Stimulated activated CD4-positive, alpha-beta T cell treated with anti-CD3 and anti-CD28 coated beads, Interleukin-12 subunit alpha, Interleukin-12 subunit beta, amount 100 ng/mL, for 24 hours (primary cell): ENCODE measurements at regions not wholly inside any gene's neighbourhood (a gene's known extent, or its start where the extent isn't known, plus 50 kb on each side); places are given as distances from the start of the nearest gene placed in this dataset.

Experiments
- DNase-seq, 2 experiments: peaks; one replicate each; pipeline ENCODE4 v3.0.0-alpha.2; 2020; ENCODE audit warnings: low read depth in 2 of 2

- no peak for DNase-seq
These were observed 252.3 kb upstream of the SASH1 start for GRCh38 chr6:148090326-148090725.

- no peak for DNase-seq
These were observed 251.2 kb upstream of the SASH1 start for GRCh38 chr6:148091394-148091793.

- no peak for DNase-seq
These were observed 239.2 kb upstream of the SASH1 start for GRCh38 chr6:148103436-148103835.

DNA sequence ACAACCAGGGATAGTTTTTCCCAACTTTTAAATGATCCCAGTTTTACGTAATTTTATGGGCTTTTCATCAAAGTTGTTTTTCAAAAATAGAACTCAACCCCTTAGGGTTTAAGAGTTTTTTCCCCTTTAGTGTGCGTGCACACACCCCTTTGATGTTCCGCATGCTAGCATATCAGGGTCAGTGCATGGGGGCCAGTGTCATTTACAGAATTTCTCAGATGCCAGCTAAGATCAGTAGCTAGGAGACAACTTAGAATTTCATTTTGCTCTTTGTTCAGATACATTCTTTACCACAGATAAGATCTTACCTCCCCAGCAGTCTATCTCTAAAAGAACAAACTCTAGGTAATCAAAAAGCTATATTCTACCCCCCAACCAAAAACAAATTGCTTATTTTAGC lies 238.5 kb upstream of the SASH1 start:
- no peak for DNase-seq

GRCh38 chr6:148105695-148106094 lies 236.9 kb upstream of the SASH1 start:
- no peak for DNase-seq

GRCh38 chr6:148107911-148108310 lies 234.7 kb upstream of the SASH1 start:
- no peak for DNase-seq

GRCh38 chr6:148109732-148110131 lies 232.9 kb upstream of the SASH1 start:
- no peak for DNase-seq

- no peak for DNase-seq
These were observed 231.7 kb upstream of the SASH1 start for GRCh38 chr6:148110925-148111324.

DNA sequence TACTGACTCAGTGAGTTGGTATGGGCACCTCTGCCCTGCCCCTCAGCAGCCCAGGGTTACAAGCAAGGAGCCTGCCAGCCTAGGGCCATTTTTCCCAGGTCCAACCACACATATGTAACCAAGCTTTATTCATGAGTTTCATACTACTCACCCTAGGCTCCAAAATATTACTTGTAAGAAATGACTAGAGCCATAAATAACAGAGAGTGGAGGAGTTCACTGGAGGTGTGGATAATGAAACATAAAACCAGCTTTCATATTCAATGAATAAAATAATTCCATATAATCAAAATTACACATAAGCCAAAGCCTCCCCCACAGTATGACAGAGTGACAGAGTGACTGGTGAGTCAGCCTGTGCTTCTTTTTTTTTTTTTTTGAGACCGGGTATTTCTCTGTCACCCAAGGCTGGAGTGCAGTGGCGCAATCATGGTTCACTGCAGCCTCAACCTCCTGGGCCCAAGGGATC lies 229.8 kb upstream of the SASH1 start:
- no peak for DNase-seq

GRCh38 chr6:148116001-148116400 lies 226.6 kb upstream of the SASH1 start:
- DNase-seq: no peak

DNA sequence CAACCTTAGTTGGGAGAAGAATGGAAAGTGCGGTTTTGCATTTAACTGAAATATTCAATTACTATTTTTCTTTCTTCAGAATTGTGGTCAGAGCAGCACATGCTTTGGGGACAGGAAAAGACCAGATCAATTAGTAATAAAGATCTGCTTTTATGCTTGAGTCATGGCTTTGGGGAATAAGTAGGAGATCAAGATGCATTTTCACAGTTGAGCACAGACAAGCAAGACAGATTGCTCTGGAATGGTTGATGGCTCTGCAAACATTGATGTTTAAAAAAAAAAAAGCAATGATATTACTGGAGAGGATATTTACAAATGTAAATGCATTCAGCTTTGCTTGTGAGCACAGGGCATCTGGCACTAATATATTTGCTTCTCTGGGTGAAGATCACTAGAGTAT lies 224.4 kb upstream of the SASH1 start:
- no peak for DNase-seq

DNA sequence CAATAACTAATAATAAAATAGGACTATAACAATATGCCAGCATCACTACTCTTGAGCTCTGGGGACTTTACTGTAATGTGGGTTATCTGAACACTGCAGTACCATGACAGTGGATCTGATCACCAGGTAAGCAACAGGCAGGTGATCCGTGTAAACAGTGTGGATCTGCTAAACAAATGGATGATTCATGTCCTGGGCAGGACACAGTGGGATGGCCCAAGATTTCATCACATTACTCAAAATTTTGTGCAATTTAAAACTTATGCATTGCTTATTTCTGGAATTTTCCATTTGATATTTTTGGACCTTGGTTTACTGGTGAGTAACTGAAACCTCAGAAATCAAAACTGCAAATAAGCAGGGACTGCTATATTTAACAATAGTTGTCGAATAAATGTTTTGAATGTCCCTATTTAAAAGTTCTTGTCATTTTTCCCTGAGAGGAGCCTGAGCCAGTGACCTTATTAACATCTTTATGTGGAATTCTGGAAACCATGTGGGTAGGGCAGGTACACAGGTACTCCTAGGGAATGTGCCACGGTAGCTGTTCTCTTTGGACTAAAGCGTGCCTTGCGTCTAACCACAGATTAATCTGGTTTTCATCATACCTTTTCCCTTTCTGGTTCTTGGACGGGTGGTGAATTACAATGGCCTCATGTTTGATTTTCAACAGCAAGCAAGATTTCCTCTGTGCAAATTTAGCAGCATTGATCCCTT lies 214.5 kb upstream of the SASH1 start:
- no peak for DNase-seq

DNA sequence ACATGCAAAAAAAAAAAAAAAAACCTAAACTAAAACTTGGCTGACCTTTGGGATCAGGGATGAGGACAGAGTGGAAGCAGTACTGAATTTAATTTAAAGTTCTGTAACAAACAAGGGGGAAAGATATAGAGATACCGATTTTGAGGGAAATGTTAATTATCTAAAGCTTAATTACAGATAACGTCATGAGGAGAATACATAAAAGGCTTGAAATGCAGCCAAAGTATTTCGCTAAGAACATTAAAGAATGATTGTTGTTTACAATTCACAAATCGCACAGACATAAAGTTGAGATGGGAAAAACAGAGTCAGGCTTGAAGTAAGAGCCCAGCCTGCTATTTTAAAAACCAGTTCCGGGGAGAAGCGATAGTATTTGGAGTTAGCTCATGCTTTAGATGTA lies 208.0 kb upstream of the SASH1 start:
- DNase-seq: no peak

GRCh38 chr6:148136586-148136985 lies 206.1 kb upstream of the SASH1 start:
- DNase-seq: no peak

GRCh38 chr6:148137652-148138051 lies 205.0 kb upstream of the SASH1 start:
- DNase-seq: no peak

- DNase-seq: no peak
These were observed 204.1 kb upstream of the SASH1 start for GRCh38 chr6:148138573-148138972.

- DNase-seq: no peak
These were observed 201.7 kb upstream of the SASH1 start for GRCh38 chr6:148140772-148141557.

DNA sequence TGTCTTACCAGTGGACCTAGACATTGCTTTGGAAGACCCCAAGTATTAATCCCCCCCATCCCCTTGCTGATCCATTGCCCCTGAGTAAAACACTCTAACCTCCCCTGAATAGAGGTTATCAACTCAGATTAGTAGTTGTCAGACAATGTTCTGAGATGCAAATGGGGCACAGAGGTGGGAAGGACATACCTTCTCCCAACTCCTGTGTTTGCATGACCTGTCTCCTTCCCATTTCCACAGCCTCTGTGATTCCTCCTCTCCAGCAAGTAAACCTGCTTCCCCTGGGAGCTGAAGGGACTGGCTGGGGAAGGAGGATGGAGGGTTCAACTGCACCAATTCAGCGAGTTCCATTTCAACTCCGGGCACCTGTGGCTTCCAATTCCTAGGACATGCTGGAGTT lies 199.8 kb upstream of the SASH1 start:
- DNase-seq: no peak

DNA sequence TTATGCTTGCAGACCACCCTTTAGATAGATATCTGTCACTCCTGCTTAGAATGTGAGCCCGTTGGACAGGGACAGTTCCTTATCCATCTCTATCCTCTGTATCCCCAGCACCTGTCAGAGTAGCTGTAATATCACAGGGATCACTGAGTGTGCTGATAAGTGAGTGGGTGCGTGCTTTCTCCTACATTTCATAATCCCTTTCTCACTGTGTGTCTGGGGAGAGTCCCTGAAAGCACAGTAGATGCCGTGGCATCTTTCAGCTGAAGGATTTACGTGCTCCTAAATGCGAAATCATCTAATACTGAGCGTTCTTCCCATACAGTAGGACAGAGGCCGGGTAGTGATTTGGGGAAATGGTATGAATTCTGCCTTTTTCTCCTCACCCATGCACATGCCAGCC lies 198.9 kb upstream of the SASH1 start:
- DNase-seq: no peak

- peak; percentile 37 to 67 for DNase-seq
These were observed 197.6 kb upstream of the SASH1 start for GRCh38 chr6:148144917-148145521.

DNA sequence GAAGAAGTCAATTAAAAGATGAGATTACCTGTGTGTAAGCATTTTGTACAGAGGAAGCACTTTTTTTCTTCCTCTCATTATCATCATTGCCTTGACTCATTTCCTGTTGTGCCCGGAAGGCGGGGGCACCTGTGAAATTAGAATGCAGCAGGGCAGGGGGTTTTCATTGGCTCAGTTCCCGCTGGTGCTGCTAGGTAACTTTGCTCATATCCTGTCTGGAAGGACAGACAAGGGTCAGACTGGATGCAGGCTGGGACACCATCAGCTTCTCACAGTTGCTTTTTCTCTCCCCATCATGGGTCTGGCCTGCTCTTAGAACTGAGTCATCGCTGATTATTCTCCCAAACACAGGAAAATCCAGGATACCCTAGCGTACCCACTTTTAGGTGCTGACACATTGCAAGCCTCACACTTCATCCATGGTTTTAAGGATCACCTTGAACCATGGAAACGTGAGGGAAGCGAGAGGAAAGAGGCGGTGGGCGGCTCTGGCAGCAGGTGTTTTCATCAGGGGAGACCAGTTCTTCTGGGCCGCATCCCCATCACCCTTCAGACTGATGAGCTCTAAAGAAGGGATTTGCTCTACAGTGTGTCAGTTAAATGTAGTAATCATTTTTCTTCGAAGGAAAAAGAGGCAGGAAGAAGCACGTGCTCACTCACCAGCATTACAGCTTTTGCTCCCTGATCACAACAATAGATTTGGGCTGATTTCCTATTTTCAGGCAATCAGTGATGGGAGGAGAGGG lies 195.7 kb upstream of the SASH1 start:
- peak; percentile 19 to 42 for DNase-seq

DNA sequence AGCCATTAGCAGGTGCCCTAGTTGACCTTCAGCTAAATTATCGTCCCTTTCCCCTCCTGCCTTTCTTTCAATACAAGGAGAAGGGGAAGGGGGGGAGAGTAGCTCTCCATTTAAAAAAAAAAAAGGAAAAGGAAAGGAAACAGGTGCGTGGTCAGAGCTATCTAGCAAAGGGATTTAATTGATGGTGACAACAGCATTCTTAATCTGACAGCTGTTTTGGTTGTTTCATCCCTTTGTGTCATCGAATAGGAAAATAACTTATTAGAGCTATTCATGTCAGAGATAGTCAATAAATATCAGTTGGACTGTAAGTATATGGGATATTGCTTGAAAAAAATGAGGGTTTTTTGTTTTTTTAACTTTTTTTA lies 195.2 kb upstream of the SASH1 start:
- no peak for DNase-seq
